Immature natural killer cell (primary cell): ENCODE measurements at regions not wholly inside any gene's neighbourhood (a gene's known extent, or its start where the extent isn't known, plus 50 kb on each side); places are given as distances from the start of the nearest gene placed in this dataset.

ENCODE experiments used
- DNase-seq, 3 donors: peaks; one replicate each; pipeline ENCODE4 v3.0.0; 2022; ENCODE audit warnings: mixed read lengths in 1 of 3
- H3K27ac Mint-ChIP-seq, 6 donors: one replicate each; pipeline ENCODE4 v1.8.0; 2020; ENCODE audit warnings: mixed read lengths in 6 of 6, mild to moderate bottlenecking in 5 of 6, inconsistent platforms in 4 of 6, moderate library complexity in 3 of 6
- H3K27me3 Mint-ChIP-seq, 3 donors: one replicate each; pipeline ENCODE4 v1.8.0; 2020 to 2021; ENCODE audit warnings: low read depth in 3 of 3, mild to moderate bottlenecking in 3 of 3, mixed read lengths in 3 of 3, moderate library complexity in 3 of 3, inconsistent platforms in 1 of 3
- H3K36me3 Mint-ChIP-seq, 3 donors: one replicate each; pipeline ENCODE4 v1.8.0; 2020; ENCODE audit warnings: mixed read lengths in 3 of 3, inconsistent platforms in 2 of 3, mild to moderate bottlenecking in 2 of 3
- H3K4me1 Mint-ChIP-seq, 2 donors: one replicate each; pipeline ENCODE4 v1.8.0; 2020; ENCODE audit warnings: inconsistent platforms in 2 of 2, mild to moderate bottlenecking in 2 of 2, mixed read lengths in 2 of 2, moderate library complexity in 1 of 2
- H3K4me3 Mint-ChIP-seq, 5 donors: one replicate each; pipeline ENCODE4 v1.8.0; 2020; ENCODE audit warnings: mild to moderate bottlenecking in 5 of 5, mixed read lengths in 5 of 5, inconsistent platforms in 3 of 5, moderate library complexity in 3 of 5
- H3K9me3 Mint-ChIP-seq, 6 donors: one replicate each; pipeline ENCODE4 v1.8.0; 2020; ENCODE audit warnings: mild to moderate bottlenecking in 6 of 6, mixed read lengths in 6 of 6, inconsistent platforms in 4 of 6, moderate library complexity in 3 of 6

GRCh38 chr14:54052696-54053385, 96.2 kb upstream of the BMP4 start:
- Mint-ChIP-seq H3K4me3 (no peak overlapping the region), H3K4me1 (no peaks in the 10 kb centered on the region), H3K36me3 (no peaks in the 10 kb centered on the region), H3K9me3 (peaks cover 0 to 4% (median 0%) of the 10 kb centered on the region in 6 donors), H3K27ac (no peak overlapping the region), H3K27me3 (peaks cover 0 to 4% (median 0%) of the 10 kb centered on the region in 3 donors)
- DNase-seq = no peak

- H3K36me3 Mint-ChIP-seq = no peaks in the 10 kb centered on the region
- H3K4me1 Mint-ChIP-seq = no peaks in the 10 kb centered on the region
- peaks cover 0 to 4% (median 0%) of the 10 kb centered on the region in 3 donors for H3K27me3 Mint-ChIP-seq
- H3K4me3 Mint-ChIP-seq = no peak overlapping the region
- no peak for DNase-seq
- H3K9me3 Mint-ChIP-seq = peaks cover 0 to 4% (median 0%) of the 10 kb centered on the region in 6 donors
- no peak overlapping the region for H3K27ac Mint-ChIP-seq
These were observed 96.7 kb upstream of the BMP4 start for GRCh38 chr14:54053386-54053745.

GRCh38 chr14:54058505-54058904, 101.9 kb upstream of the BMP4 start:
- Mint-ChIP-seq H3K9me3 (peaks cover 0 to 4% (median 0%) of the 10 kb centered on the region in 6 donors), H3K4me3 (no peak overlapping the region), H3K4me1 (no peaks in the 10 kb centered on the region), H3K27ac (no peak overlapping the region), H3K27me3 (peaks cover 0 to 6% (median 0%) of the 10 kb centered on the region in 3 donors), H3K36me3 (no peaks in the 10 kb centered on the region)
- no peak for DNase-seq

- H3K27ac Mint-ChIP-seq = no peak overlapping the region
- no peak overlapping the region for H3K4me3 Mint-ChIP-seq
- DNase-seq = no peak
- peaks cover 0 to 6% (median 0%) of the 10 kb centered on the region in 6 donors for H3K9me3 Mint-ChIP-seq
- H3K27me3 Mint-ChIP-seq = no peaks in the 10 kb centered on the region
- H3K36me3 Mint-ChIP-seq = no peaks in the 10 kb centered on the region
- H3K4me1 Mint-ChIP-seq = no peaks in the 10 kb centered on the region
These were observed 127.1 kb upstream of the BMP4 start for GRCh38 chr14:54083549-54084239.

GRCh38 chr14:54085232-54085761, 128.7 kb upstream of the BMP4 start:
- DNase-seq = no peak
- Mint-ChIP-seq H3K27me3 (no peaks in the 10 kb centered on the region), H3K36me3 (no peaks in the 10 kb centered on the region), H3K9me3 (peaks cover 0 to 6% (median 3%) of the 10 kb centered on the region in 6 donors), H3K4me3 (no peak overlapping the region), H3K4me1 (no peaks in the 10 kb centered on the region), H3K27ac (no peak overlapping the region)

- no peaks in the 10 kb centered on the region for H3K4me1 Mint-ChIP-seq
- H3K36me3 Mint-ChIP-seq = no peaks in the 10 kb centered on the region
- no peak overlapping the region for H3K4me3 Mint-ChIP-seq
- peaks cover 0 to 10% (median 5%) of the 10 kb centered on the region in 6 donors for H3K9me3 Mint-ChIP-seq
- H3K27me3 Mint-ChIP-seq = no peaks in the 10 kb centered on the region
- no peak for DNase-seq
- H3K27ac Mint-ChIP-seq = no peak overlapping the region
These were observed 129.2 kb upstream of the BMP4 start for GRCh38 chr14:54085841-54086240.

GRCh38 chr14:54086767-54087166, 130.1 kb upstream of the BMP4 start:
- H3K27me3 Mint-ChIP-seq = no peaks in the 10 kb centered on the region
- H3K9me3 Mint-ChIP-seq = peaks cover 0 to 11% (median 5%) of the 10 kb centered on the region in 6 donors
- H3K4me3 Mint-ChIP-seq = no peak overlapping the region
- H3K27ac Mint-ChIP-seq = no peak overlapping the region
- H3K4me1 Mint-ChIP-seq = no peaks in the 10 kb centered on the region
- no peaks in the 10 kb centered on the region for H3K36me3 Mint-ChIP-seq
- DNase-seq = no peak

GRCh38 chr14:54087376-54087775, 130.8 kb upstream of the BMP4 start:
- no peak for DNase-seq
- Mint-ChIP-seq H3K36me3 (no peaks in the 10 kb centered on the region), H3K4me3 (no peak overlapping the region), H3K27ac (no peak overlapping the region), H3K27me3 (no peaks in the 10 kb centered on the region), H3K4me1 (no peaks in the 10 kb centered on the region), H3K9me3 (peaks cover 0 to 11% (median 4%) of the 10 kb centered on the region in 6 donors)

GRCh38 chr14:54088271-54088670, 131.6 kb upstream of the BMP4 start:
- Mint-ChIP-seq H3K36me3 (no peaks in the 10 kb centered on the region), H3K4me1 (no peaks in the 10 kb centered on the region), H3K27ac (no peak overlapping the region), H3K9me3 (peaks cover 0 to 14% (median 8%) of the 10 kb centered on the region in 6 donors), H3K27me3 (no peaks in the 10 kb centered on the region), H3K4me3 (no peak overlapping the region)
- no peak for DNase-seq

- peaks cover 3 to 29% (median 15%) of the 10 kb centered on the region in 6 donors for H3K9me3 Mint-ChIP-seq
- no peak overlapping the region for H3K4me3 Mint-ChIP-seq
- no peaks in the 10 kb centered on the region for H3K4me1 Mint-ChIP-seq
- H3K27ac Mint-ChIP-seq = no peak overlapping the region
- no peaks in the 10 kb centered on the region for H3K27me3 Mint-ChIP-seq
- DNase-seq = no peak
- H3K36me3 Mint-ChIP-seq = no peaks in the 10 kb centered on the region
These were observed 133.6 kb upstream of the BMP4 start for GRCh38 chr14:54090274-54090673.

GRCh38 chr14:54094765-54095164, 138.1 kb upstream of the BMP4 start:
- no peak overlapping the region for H3K4me3 Mint-ChIP-seq
- no peaks in the 10 kb centered on the region for H3K36me3 Mint-ChIP-seq
- no peak overlapping the region for H3K27ac Mint-ChIP-seq
- no peaks in the 10 kb centered on the region for H3K27me3 Mint-ChIP-seq
- DNase-seq = no peak
- H3K4me1 Mint-ChIP-seq = no peaks in the 10 kb centered on the region
- peaks cover 3 to 25% (median 16%) of the 10 kb centered on the region in 6 donors for H3K9me3 Mint-ChIP-seq

GRCh38 chr14:54098536-54098935, 141.9 kb upstream of the BMP4 start:
- Mint-ChIP-seq H3K4me1 (no peaks in the 10 kb centered on the region), H3K27me3 (no peaks in the 10 kb centered on the region), H3K4me3 (no peak overlapping the region), H3K36me3 (no peaks in the 10 kb centered on the region), H3K9me3 (peaks cover under 1 to 24% (median 7%) of the 10 kb centered on the region in 6 donors), H3K27ac (no peak overlapping the region)
- DNase-seq = no peak

- Mint-ChIP-seq H3K27ac (no peak overlapping the region), H3K9me3 (peaks cover 0 to 5% (median 0%) of the 10 kb centered on the region in 6 donors), H3K36me3 (no peaks in the 10 kb centered on the region), H3K27me3 (no peaks in the 10 kb centered on the region), H3K4me3 (no peak overlapping the region), H3K4me1 (no peaks in the 10 kb centered on the region)
- no peak for DNase-seq
These were observed 145.4 kb upstream of the BMP4 start for GRCh38 chr14:54102051-54102456.

- Mint-ChIP-seq H3K9me3 (peaks cover 0 to 5% (median 0%) of the 10 kb centered on the region in 6 donors), H3K27me3 (no peaks in the 10 kb centered on the region), H3K4me1 (no peaks in the 10 kb centered on the region), H3K4me3 (no peak overlapping the region), H3K36me3 (no peaks in the 10 kb centered on the region), H3K27ac (no peak overlapping the region)
- no peak for DNase-seq
These were observed 145.9 kb upstream of the BMP4 start for GRCh38 chr14:54102530-54102929.
